Epithelial cell of prostate (primary cell): ENCODE measurements at regions not wholly inside any gene's neighbourhood (a gene's known extent, or its start where the extent isn't known, plus 50 kb on each side); places are given as distances from the start of the nearest gene placed in this dataset.
"Not testable (repeated sequence)": the region's sequence is repeated elsewhere in the genome, so short reads cannot be mapped to it uniquely, and the experiment has no call there.

Source experiments
- DNase-seq: peaks from one replicate; pipeline ENCODE4 v3.0.0-alpha.2; 2011; ENCODE audit warnings: low read depth, low spot score
- H3K27ac ChIP-seq: fragments of 450-650 bp; 2 replicates; pipeline ENCODE4 v1.5.1; 2017; ENCODE audit warnings: mild to moderate bottlenecking

GRCh38 chr9:66601472-66601871, 299.1 kb upstream of the ZNF658 start:
- peak; percentile 0 for DNase-seq
- H3K27ac ChIP-seq, result not testable (repeated sequence)

DNA sequence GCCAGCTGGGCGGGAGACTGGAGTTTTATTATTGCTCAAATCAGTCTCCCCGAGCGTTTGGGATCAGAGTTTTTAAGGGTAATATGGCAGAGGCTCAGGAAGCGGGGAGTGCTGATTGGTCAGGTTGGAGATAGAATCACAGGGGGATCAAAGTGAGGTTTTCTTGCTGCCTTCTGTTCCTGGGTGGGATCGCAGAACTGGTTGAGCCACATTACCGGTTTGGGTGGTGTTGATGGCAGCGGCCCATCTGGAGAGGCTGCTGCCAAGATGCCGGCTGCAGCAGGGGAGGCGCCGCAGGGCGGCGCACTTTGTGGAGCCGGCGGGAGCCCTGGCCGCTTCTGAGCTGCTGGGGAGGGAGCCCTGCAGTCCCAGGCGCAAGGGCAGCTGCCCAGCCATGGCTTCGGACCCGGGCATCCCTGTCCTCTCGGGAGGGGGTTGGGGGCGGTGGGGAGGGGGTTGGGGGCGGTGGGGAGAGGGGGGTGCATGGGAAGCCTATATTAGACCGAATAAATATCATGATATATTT, 268.9 kb upstream of the ZNF658 start:
- not testable (repeated sequence) for DNase-seq, H3K27ac ChIP-seq

DNA sequence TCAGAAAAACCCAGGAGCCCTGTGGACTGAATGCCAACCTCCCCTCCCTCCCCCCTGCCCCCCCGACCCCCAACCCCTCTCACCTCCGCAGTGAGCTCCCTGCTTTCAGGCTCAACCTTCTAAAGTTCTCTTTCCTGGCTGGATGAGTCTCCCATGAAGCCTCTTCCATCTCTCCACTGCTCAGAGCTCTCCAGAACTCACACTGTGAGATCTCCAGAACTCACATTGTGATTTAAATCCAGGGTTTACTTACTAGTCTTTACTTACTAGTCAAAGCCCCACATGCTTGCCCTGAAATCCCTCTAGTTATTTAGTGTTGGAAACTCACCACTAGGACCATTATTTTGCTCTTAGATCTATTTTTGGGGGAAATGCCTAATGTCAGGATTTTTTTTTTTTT, 252.8 kb upstream of the ZNF658 start:
- DNase-seq, H3K27ac ChIP-seq: not testable (repeated sequence)

DNA sequence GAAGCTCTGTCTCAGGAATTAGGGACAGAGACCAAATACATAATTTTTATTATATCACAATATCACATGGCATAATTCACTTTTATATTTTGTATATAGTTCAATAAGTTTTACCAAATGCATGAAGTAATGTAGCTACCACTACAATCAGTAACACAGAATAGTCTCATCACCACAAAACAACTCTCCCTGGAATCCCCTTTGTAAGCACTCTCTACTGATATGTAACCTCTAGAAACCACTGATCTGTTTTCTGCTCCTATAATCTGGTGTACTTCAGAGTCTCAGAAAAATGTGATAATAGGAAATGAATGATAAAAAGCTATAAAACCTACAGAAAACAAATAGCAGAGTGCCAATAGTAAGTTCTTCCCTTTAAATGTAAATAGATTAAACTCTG, 210.3 kb upstream of the ZNF658 start:
- not testable (repeated sequence) for H3K27ac ChIP-seq, DNase-seq

DNA sequence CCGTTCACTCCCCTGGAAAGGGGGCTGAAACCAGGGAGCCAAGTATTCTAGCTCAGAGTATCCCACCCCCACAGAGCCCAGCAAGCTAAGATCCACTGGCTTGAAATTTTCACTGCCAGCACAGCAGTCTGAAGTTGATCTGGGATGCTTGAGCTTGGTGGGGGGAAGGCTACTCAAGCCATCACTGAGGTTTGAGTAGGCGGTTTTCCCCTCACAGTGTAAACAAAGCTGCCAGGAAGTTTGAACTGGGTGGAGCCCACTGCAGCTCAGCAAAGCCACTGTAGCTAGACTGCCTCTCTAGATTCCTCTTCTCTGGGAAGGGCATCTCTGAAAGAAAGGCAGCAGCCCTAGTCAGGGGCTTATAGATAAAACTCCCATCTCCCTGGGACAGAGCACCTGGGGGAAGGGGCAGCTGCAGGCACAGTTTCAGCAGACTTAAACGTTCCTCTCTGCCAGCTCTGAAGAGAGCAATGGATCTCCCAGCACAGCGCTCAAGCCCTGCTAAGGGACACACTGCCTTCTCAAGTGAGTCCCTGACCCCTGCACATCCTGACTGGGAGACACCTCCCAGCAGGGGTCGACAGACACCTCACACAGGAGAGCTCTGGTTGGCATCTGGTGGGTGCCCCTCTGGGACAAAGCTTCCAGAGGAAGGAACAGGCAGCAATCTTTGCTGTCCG, 204.8 kb upstream of the ZNF658 start:
- not testable (repeated sequence) for DNase-seq, H3K27ac ChIP-seq

GRCh38 chr9:66697343-66698065, 203.0 kb upstream of the ZNF658 start:
- DNase-seq, H3K27ac ChIP-seq: not testable (repeated sequence)

DNA sequence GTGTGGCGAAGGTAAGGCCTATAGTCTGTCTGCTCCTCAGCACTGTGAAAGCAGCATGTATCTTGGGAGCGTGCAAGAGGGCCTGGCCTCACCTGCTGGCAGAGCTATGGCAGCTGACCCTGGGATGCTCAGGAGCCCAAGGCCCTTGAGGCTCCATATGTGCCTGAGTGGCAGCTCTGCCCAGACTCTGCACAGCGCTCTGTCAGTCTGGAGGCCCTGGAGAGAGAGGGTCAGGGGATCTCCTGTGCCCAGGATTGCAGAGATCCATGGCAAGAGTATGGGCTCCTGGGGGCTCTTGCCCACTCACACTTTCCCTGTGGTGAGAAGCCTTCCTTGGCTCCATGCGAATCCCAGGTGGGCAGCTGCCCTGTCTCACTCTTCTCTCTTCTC, 202.5 kb upstream of the ZNF658 start:
- DNase-seq, H3K27ac ChIP-seq: not testable (repeated sequence)

DNA sequence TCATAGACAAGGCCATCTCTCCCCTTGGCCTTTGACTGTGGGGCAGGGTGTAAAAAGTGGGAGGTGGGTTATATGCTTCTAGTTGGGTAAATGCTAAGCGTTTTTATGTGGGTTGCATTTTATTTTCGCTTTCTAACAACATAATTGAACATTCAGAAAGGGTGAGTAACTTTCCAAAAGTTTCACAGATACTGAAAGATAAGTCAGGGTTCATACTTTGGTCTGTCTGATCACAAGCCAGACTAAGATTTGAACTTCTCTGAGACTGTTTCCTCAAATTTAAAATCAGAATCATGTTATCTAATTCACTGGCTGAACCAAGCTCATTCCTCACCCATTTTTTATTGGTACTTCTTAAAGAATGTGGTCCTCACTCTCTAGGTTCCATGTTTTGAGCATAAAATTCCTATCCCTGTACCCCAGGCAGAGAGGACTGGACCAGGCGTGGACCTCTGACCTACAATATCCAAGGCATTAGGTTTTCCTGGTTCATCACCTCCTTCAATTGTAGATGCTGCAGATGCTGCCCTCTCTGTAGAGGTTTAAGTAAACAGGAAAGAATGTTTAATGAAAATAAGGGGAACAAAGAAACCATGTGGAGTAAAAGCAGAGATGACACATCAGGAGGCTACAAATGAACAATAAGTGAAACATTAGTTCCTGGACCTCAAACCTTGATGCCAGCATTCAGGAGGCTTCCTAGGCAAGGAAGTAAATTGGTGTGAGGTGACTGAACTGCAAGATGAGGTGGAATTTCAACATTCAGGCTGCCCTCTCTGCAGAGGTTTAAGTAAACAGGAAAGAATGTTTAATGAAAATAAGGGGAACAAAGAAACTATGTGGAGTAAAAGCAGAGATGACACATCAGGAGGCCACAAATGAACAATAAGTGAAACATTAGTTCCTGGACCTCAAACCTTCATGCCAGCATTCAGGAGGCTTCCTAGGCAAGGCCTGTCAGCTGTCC, 198.8 kb upstream of the ZNF658 start:
- not testable (repeated sequence) for H3K27ac ChIP-seq, DNase-seq

- H3K27ac ChIP-seq, DNase-seq: not testable (repeated sequence)
These were observed 189.0 kb upstream of the ZNF658 start for GRCh38 chr9:66711553-66711952.

DNA sequence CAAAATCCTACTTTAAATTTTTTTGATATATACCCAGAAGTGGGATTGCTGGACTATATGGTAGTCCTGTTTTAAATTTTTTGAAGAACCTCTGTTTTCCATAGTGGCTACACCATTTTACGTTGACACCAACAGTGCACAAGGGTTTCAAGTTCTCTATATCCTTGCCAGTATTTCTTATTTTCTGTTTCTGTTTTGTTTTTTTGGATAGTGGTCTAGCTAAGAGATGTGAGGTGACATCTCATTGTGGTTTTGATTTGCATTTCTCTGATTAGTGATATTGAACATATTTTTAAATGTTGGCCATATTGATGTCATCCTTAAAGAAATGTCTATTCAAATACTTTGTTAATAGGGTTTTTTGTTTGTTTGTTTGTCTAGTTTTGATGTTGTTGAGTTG, 187.7 kb upstream of the ZNF658 start:
- DNase-seq, H3K27ac ChIP-seq: not testable (repeated sequence)

- H3K27ac ChIP-seq, DNase-seq: not testable (repeated sequence)
These were observed 187.0 kb upstream of the ZNF658 start for GRCh38 chr9:66713552-66713951.

- DNase-seq, H3K27ac ChIP-seq: not testable (repeated sequence)
These were observed 179.7 kb upstream of the ZNF658 start for GRCh38 chr9:66720845-66721244.

GRCh38 chr9:66727540-66727939, 173.0 kb upstream of the ZNF658 start:
- not testable (repeated sequence) for DNase-seq, H3K27ac ChIP-seq

GRCh38 chr9:66736686-66737085, 163.8 kb upstream of the ZNF658 start:
- not testable (repeated sequence) for H3K27ac ChIP-seq, DNase-seq

DNA sequence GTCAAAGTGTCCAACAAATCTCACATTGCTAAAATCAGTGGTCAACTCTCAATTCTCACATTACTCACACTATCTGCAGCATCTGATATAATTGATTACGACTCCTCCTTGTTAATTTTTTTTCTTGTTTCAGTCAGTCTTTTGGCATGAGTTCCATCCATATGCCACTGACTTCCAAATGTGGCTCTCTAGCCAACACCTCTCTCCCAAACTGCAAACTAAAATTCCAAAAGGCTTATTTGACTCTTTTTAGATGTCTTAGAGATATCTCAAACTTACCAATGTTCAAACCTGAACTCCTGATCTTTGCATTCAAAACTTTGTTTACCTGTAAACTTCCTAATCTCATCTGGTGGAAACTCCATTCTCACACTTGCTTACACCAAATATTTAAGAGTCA, 162.1 kb upstream of the ZNF658 start:
- H3K27ac ChIP-seq, DNase-seq: not testable (repeated sequence)

- H3K27ac ChIP-seq, DNase-seq: not testable (repeated sequence)
These were observed 160.4 kb upstream of the ZNF658 start for GRCh38 chr9:66740136-66740535.

DNA sequence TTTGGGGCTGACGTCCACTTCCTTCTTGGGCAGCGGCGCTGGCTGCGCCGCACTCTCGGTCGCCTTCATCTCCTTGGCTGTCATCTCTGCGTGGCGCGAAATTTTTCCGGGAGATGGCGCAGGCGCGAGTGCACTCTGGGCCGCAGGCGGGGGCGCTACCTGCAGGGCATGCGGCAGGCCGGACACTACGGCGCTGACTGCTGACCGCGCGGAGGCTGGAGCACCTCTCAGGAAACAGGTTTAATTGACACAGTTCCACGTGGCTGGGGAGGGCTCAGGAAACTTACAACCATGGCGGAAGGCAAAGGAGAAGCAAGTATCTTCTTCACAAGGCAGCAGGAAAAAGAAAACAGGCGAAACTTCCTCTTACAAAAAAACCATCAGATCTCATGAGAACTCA, 154.7 kb upstream of the ZNF658 start:
- DNase-seq, H3K27ac ChIP-seq: not testable (repeated sequence)

- not testable (repeated sequence) for H3K27ac ChIP-seq, DNase-seq
These were observed 148.1 kb upstream of the ZNF658 start for GRCh38 chr9:66752324-66752923.

- not testable (repeated sequence) for DNase-seq, H3K27ac ChIP-seq
These were observed 140.6 kb upstream of the ZNF658 start for GRCh38 chr9:66759825-66760492.
